Stomach (tissue), 4 donors: ENCODE measurements at regions not wholly inside any gene's neighbourhood (a gene's known extent, or its start where the extent isn't known, plus 50 kb on each side); places are given as distances from the start of the nearest gene placed in this dataset.

ENCODE experiments used
- CTCF ChIP-seq, 7 experiments: fragments of 450-650 bp in 4 of 7; fragments of 200-600 bp in 3 of 7; sonication (generic) in 3 of 7; IDR thresholded peaks; one replicate each; pipeline ENCODE4 v1.5.1; 2016 to 2019; ENCODE audit warnings: antibody characterized with exemption in 7 of 7, control low read depth in 2 of 7, mild to moderate bottlenecking in 1 of 7
- POLR2A ChIP-seq, 4 donors: fragments of 450-650 bp; IDR thresholded peaks; one replicate each; pipeline ENCODE4 v1.6.1; 2016; ENCODE audit warnings: antibody characterized with exemption in 4 of 4, control low read depth in 2 of 4, mild to moderate bottlenecking in 1 of 4, moderate library complexity in 1 of 4
- POLR2AphosphoS5 ChIP-seq, 3 donors: sonication (generic); formaldehyde crosslinking; IDR thresholded peaks; one replicate each; pipeline ENCODE4 v1.6.1; 2016; ENCODE audit warnings: antibody characterized with exemption in 3 of 3

- TF ChIP-seq POLR2A (IDR thresholded peaks at IDR 0.05) (no peak), CTCF (IDR thresholded peaks at IDR 0.05) (no peak), POLR2AphosphoS5 (IDR thresholded peaks at IDR 0.05) (no peak)
Observed at GRCh38 chr10:29861811-29862505, 197.4 kb downstream of the JCAD start.
